SU-DHL-6 (cell line): ENCODE measurements at regions not wholly inside any gene's neighbourhood (a gene's known extent, or its start where the extent isn't known, plus 50 kb on each side); places are given as distances from the start of the nearest gene placed in this dataset.

ENCODE experiments used
- EZH2phosphoT487 ChIP-seq: fragments of 200-600 bp; sonication (generic), shearing (Covaris generic); conservative IDR thresholded peaks from 2 replicates; pipeline ENCODE4 v1.6.1; 2018; ENCODE audit warnings: mild to moderate bottlenecking, antibody characterized with exemption, low read length, moderate library complexity, mixed read lengths
- TF ChIP-seq, protein P1 (sequence below): fragments of 200-600 bp; sonication (generic); IDR thresholded peaks from one replicate; pipeline ENCODE4 v1.5.1; 2017; ENCODE audit warnings: antibody characterized with exemption, mild to moderate bottlenecking, low read length, moderate library complexity; ENCODE audit not compliant: insufficient read depth, poor library complexity, severe bottlenecking

GRCh38 chr1:244209955-244210354, 158.9 kb downstream of the ZBTB18 start:
- TF ChIP-seq, protein P1, sequence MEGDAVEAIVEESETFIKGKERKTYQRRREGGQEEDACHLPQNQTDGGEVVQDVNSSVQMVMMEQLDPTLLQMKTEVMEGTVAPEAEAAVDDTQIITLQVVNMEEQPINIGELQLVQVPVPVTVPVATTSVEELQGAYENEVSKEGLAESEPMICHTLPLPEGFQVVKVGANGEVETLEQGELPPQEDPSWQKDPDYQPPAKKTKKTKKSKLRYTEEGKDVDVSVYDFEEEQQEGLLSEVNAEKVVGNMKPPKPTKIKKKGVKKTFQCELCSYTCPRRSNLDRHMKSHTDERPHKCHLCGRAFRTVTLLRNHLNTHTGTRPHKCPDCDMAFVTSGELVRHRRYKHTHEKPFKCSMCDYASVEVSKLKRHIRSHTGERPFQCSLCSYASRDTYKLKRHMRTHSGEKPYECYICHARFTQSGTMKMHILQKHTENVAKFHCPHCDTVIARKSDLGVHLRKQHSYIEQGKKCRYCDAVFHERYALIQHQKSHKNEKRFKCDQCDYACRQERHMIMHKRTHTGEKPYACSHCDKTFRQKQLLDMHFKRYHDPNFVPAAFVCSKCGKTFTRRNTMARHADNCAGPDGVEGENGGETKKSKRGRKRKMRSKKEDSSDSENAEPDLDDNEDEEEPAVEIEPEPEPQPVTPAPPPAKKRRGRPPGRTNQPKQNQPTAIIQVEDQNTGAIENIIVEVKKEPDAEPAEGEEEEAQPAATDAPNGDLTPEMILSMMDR, result no peak
- no peak for TF ChIP-seq EZH2phosphoT487
